ENCODE measurements at regions not wholly inside any gene's neighbourhood (a gene's known extent, or its start where the extent isn't known, plus 50 kb on each side); places are given as distances from the start of the nearest gene placed in this dataset.
"Not testable (repeated sequence)": the region's sequence is repeated elsewhere in the genome, so short reads cannot be mapped to it uniquely, and the experiment has no call there.

DNA sequence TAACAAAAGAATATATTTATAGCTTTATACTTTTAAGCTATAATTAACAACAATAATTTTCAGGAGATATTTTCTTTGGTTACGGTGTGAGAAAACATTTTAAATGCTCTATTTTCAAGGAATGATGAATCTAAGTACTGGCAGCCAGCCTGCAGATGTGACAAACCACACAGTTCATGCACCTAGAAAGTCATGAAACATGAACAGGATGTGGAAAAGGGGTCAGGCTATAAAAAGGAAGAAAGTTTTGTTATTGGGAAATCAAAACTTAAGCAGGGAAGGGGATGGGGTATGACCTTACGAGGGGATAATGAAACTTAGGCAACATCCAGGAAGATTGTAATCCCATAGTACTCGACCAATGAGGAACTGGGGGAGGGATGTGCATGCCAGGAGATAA lies 508.7 kb upstream of the GRAMD2B start:
- no peak for TF ChIP-seq CTCF (IDR thresholded peaks at IDR 0.05; ENCODE audit: control extremely low read depth, extremely low read depth, low read depth, missing control alignments)
- POLR2A ChIA-PET, result no interaction called here

DNA sequence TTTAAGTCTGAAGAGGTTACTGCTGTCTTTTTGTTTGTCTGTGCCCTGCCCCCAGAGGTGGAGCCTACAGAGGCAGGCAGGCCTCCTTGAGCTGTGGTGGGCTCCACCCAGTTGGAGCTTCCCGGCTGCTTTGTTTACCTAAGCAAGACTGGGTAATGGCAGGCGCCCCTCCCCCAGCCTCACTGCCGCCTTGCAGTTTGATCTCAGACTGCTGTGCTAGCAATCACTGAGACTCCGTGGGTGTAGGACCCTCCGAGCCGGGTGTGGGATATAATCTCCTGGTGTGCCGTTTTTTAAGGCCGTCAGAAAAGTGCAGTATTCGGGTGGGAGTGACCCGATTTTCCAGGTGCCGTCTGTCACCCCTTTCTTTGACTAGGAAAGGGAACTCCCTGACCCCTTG lies 499.3 kb upstream of the GRAMD2B start:
- DNase-seq (ENCODE audit: extremely low spot score); CTCF ChIA-PET; POLR2A ChIA-PET: not testable (repeated sequence)

More for the DNA sequence above, 508.7 kb upstream of the GRAMD2B start:
- CTCF ChIA-PET, result interaction anchor here (1.6 kb wide), 1 partner anchor 9 kb away, joined by 3 read pairs; no protein-coding TSS in a partner anchor
- DNase-seq (ENCODE audit: extremely low spot score), result no peak

DNA sequence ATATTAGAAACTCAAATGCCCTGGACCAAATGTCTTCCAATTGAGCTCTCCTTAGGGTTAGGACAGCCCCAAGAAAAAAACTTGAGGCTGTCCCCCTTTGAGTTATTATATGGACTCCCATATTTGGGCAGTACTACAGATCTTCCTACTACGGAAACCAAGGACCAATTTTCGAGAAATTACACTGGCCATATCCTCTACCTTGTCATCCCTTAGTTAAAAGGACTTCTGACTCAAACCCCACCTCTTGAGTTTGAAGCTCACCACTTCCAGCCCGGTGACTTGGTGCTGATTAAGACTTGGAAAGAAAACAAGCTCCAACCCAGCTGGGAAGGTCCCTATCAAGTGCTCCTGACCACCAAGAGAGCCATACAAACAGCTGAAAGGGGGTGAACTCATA lies 497.0 kb upstream of the GRAMD2B start:
- CTCF ChIA-PET, result no interaction called here
- POLR2A ChIA-PET, result no interaction called here

GRCh38 chr5:125928663-125929062 lies 494.5 kb upstream of the GRAMD2B start:
- ChIA-PET CTCF (interaction anchor here (1.4 kb wide), 1 partner anchor 18 kb away, joined by 3 read pairs; no protein-coding TSS in a partner anchor), POLR2A (no interaction called here)
- TF ChIP-seq CTCF (IDR thresholded peaks at IDR 0.05; ENCODE audit: control extremely low read depth, extremely low read depth, low read depth, missing control alignments), result no peak
- DNase-seq (ENCODE audit: extremely low spot score), result no peak

More for the DNA sequence above, 497.0 kb upstream of the GRAMD2B start:
- no peak for TF ChIP-seq CTCF (IDR thresholded peaks at IDR 0.05; ENCODE audit: control extremely low read depth, extremely low read depth, low read depth, missing control alignments)
- no peak for DNase-seq (ENCODE audit: extremely low spot score)

- ChIA-PET CTCF (no interaction called here), POLR2A (no interaction called here)
- no peak for TF ChIP-seq CTCF (IDR thresholded peaks at IDR 0.05; ENCODE audit: control extremely low read depth, extremely low read depth, low read depth, missing control alignments)
- DNase-seq (ENCODE audit: extremely low spot score), result no peak
Observed at GRCh38 chr5:125950012-125950615, 473.1 kb upstream of the GRAMD2B start.

DNA sequence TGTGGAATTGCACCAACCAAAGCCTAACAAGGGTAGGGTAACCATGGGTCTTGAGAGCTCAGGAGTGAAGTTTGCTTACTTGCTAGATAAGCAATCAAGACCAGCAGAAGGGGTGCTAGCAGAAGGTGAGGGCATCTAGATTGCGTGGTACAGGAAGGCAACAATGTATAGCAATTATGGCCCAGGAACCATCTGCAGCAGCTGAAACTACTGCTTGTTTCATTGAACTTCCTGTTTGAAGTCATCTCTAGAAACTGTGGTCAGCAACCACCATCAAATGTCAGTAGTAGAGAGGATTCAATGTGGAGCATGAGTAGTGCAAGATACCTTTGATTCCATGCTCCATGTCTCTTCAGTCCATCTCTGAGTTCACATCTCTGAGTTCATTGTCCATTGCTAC lies 462.1 kb upstream of the GRAMD2B start:
- ChIA-PET POLR2A (no interaction called here), CTCF (no interaction called here)
- DNase-seq (ENCODE audit: extremely low spot score), result peak; percentile 3
- TF ChIP-seq CTCF (IDR thresholded peaks at IDR 0.05; ENCODE audit: control extremely low read depth, extremely low read depth, low read depth, missing control alignments), result no peak

- CTCF ChIA-PET, result interaction anchor here (1.7 kb wide), 1 partner anchor 45 kb away, joined by 3 read pairs; no protein-coding TSS in a partner anchor
- POLR2A ChIA-PET, result no interaction called here
- TF ChIP-seq CTCF (IDR thresholded peaks at IDR 0.05; ENCODE audit: control extremely low read depth, extremely low read depth, low read depth, missing control alignments), result no peak
- no peak for DNase-seq (ENCODE audit: extremely low spot score)
Observed at GRCh38 chr5:125965577-125965976, 457.6 kb upstream of the GRAMD2B start.

Measured in GM10248 (cell line).